ENCODE measurements at regions not wholly inside any gene's neighbourhood (a gene's known extent, or its start where the extent isn't known, plus 50 kb on each side); places are given as distances from the start of the nearest gene placed in this dataset.

DNA sequence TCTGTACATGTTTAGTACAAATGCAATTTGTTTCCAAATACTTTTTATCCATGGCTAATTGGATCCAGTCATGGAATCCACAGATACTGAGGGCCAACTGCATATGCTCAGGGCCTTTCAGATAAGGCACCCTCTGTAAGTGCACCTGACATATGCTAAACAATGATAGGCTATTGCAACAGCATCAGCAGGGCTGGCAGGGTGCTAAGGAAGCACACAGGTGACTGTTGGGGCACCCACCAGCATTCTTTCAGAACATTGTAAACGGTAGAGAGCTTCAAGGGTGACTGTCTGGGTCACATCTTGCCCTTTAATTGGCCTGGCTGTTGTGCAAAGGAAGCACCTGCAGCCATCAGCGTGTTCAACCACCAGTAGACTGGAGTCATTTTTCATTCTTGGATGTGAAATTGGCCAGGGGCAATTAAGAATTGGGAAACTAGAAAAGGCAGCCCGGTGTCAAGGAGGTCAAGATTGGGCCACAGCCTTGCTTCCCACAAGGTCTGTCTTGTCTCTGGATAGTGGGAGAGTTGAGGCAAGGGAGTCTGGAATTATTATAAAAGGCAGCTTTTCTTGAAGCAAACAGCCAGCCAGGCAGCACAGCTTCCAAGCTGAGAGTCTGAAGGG lies 129.3 kb upstream of the RAI14 start:
- POLR2A ChIA-PET: no interaction called here
- H3K27me3 ChIP-seq (ENCODE audit: insufficient read depth, low read length, poor library complexity, severe bottlenecking): no peaks in the 10 kb centered on the region
- H3K9me3 ChIP-seq (ENCODE audit: low read length): no peaks in the 10 kb centered on the region
- H3K27ac ChIP-seq (ENCODE audit: low read depth, low read length): no peak overlapping the region
- no peaks in the 10 kb centered on the region for H3K36me3 ChIP-seq (ENCODE audit: insufficient read depth, low read length)
- CTCF ChIA-PET: no interaction called here
- peaks cover 1 to 5% of the 10 kb centered on the region in 2 donors for H3K27me3 Mint-ChIP-seq
- H3K4me1 Mint-ChIP-seq: no peaks in the 10 kb centered on the region
- no peak overlapping the region for H3K4me3 Mint-ChIP-seq
- no peak for DNase-seq
- no peaks in the 10 kb centered on the region for H3K4me1 ChIP-seq (ENCODE audit: insufficient read depth, low read length)
- no peaks in the 10 kb centered on the region for H3K9me3 Mint-ChIP-seq
- no peak overlapping the region for H3K4me3 ChIP-seq (ENCODE audit: low read length)
- H3K27ac Mint-ChIP-seq: no peak overlapping the region
- H3K36me3 Mint-ChIP-seq: no peaks in the 10 kb centered on the region

DNA sequence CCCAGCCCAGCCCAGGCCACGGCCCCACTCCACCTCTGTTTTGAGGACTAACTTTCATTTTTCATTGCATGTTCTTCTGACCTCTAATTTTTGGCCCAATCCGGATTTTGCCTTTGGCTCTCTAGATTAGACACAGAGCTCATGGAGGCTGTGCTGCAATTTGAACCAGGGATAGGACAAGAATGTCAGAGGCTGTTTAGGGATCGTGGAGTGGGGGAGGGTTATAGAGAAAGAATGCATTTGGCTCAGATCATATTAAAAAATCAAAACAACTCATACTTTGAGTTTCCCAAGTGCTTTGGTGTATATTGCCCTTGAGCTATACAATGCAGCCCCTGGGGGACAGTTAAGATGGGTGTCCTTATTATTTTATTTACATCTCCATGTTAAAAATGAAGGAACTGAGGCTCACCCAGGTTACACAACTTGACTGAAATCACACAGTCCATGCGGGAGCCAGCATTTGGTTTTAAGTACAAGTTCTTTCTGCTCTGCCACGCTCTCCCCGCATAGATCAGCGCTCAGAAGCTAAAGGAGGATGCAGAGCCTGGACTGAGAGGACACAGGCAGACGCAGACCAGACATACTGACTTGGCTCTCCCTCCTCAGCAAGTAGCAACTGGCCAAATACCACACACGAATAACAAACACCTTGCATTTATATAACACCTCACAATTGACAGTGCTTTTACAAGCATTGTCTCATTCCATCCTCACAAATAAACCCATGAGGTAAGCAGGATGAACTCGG lies 126.4 kb upstream of the RAI14 start:
- H3K4me3 ChIP-seq (ENCODE audit: low read length): no peak overlapping the region
- no peaks in the 10 kb centered on the region for H3K36me3 ChIP-seq (ENCODE audit: insufficient read depth, low read length)
- H3K27me3 Mint-ChIP-seq: peaks cover 0 to 1% of the 10 kb centered on the region in 2 donors
- H3K27ac Mint-ChIP-seq: no peak overlapping the region
- H3K9me3 ChIP-seq (ENCODE audit: low read length): no peaks in the 10 kb centered on the region
- ChIA-PET CTCF (no interaction called here), POLR2A (no interaction called here)
- H3K4me1 Mint-ChIP-seq: no peaks in the 10 kb centered on the region
- no peak for DNase-seq
- no peak overlapping the region for H3K4me3 Mint-ChIP-seq
- no peaks in the 10 kb centered on the region for H3K36me3 Mint-ChIP-seq
- H3K27ac ChIP-seq (ENCODE audit: low read depth, low read length): no peak overlapping the region
- H3K4me1 ChIP-seq (ENCODE audit: insufficient read depth, low read length): no peaks in the 10 kb centered on the region
- H3K27me3 ChIP-seq (ENCODE audit: insufficient read depth, low read length, poor library complexity, severe bottlenecking): no peaks in the 10 kb centered on the region
- H3K9me3 Mint-ChIP-seq: no peaks in the 10 kb centered on the region

DNA sequence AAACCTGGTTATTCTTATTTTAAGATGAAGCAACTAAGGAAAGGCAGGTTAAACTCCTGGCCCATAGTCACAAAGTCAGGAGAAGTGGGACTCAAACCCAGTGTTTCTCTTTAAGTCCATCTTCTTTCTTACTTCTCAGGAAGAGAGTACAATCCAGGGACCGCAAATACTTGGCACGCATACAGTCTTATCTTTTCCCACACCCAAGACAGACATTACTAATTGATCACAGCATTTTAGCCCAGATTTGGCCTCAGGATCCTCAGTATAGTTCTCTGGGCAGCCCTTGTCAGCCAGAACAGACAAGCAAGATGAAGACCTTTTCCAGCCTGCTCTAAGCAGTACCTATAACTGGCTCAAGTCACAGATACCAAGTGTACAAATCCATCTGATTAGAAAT lies 125.5 kb upstream of the RAI14 start:
- Histone ChIP-seq H3K4me1 (ENCODE audit: insufficient read depth, low read length) (no peaks in the 10 kb centered on the region), H3K27me3 (ENCODE audit: insufficient read depth, low read length, poor library complexity, severe bottlenecking) (no peaks in the 10 kb centered on the region), H3K36me3 (ENCODE audit: insufficient read depth, low read length) (no peaks in the 10 kb centered on the region), H3K9me3 (ENCODE audit: low read length) (no peaks in the 10 kb centered on the region), H3K27ac (ENCODE audit: low read depth, low read length) (no peak overlapping the region), H3K4me3 (ENCODE audit: low read length) (no peak overlapping the region)
- Mint-ChIP-seq H3K9me3 (no peaks in the 10 kb centered on the region), H3K4me1 (no peaks in the 10 kb centered on the region), H3K36me3 (no peaks in the 10 kb centered on the region), H3K27ac (no peak overlapping the region), H3K4me3 (no peak overlapping the region), H3K27me3 (peaks cover 0 to 1% of the 10 kb centered on the region in 2 donors)
- ChIA-PET CTCF (no interaction called here), POLR2A (no interaction called here)
- DNase-seq: no peak

DNA sequence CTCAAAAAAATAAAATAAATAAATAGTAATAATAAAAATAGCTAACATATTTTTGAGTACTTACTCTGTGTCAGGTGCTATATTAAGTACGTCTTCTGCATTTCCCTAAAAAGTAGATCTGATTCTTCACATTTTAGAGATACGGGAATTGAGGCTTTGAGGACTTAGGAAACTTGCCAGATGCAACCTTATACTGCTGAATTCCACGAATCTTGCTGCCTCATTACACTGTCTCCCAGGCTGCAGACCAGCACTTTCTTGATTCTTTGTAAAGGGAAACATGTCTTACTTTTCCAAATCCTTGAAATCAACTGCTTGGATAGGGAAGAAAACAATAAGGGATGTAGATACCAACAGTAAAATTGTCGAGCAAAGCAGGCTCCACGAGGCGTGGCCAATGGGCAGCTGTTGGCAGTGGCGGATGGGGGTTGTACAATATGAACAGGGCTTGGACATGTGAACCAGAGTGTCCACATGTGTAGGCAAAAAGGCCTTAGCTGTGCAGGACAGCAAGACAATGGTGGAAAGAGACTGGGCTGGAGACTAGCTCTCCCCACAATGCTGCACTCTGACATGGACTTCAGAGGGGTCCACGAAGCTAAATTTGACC lies 124.3 kb upstream of the RAI14 start:
- ChIA-PET CTCF (interaction anchor here (1.9 kb wide), 1 partner anchor 366 kb away, joined by 5 read pairs; no protein-coding TSS in a partner anchor), POLR2A (no interaction called here)
- H3K36me3 ChIP-seq (ENCODE audit: insufficient read depth, low read length): no peaks in the 10 kb centered on the region
- Mint-ChIP-seq H3K4me3 (no peak overlapping the region), H3K36me3 (no peaks in the 10 kb centered on the region), H3K27me3 (peaks cover 0 to 1% of the 10 kb centered on the region in 2 donors), H3K4me1 (no peaks in the 10 kb centered on the region), H3K27ac (no peak overlapping the region), H3K9me3 (no peaks in the 10 kb centered on the region)
- no peaks in the 10 kb centered on the region for H3K27me3 ChIP-seq (ENCODE audit: insufficient read depth, low read length, poor library complexity, severe bottlenecking)
- no peaks in the 10 kb centered on the region for H3K9me3 ChIP-seq (ENCODE audit: low read length)
- H3K27ac ChIP-seq (ENCODE audit: low read depth, low read length): no peak overlapping the region
- no peak for DNase-seq
- H3K4me1 ChIP-seq (ENCODE audit: insufficient read depth, low read length): no peaks in the 10 kb centered on the region
- no peak overlapping the region for H3K4me3 ChIP-seq (ENCODE audit: low read length)

DNA sequence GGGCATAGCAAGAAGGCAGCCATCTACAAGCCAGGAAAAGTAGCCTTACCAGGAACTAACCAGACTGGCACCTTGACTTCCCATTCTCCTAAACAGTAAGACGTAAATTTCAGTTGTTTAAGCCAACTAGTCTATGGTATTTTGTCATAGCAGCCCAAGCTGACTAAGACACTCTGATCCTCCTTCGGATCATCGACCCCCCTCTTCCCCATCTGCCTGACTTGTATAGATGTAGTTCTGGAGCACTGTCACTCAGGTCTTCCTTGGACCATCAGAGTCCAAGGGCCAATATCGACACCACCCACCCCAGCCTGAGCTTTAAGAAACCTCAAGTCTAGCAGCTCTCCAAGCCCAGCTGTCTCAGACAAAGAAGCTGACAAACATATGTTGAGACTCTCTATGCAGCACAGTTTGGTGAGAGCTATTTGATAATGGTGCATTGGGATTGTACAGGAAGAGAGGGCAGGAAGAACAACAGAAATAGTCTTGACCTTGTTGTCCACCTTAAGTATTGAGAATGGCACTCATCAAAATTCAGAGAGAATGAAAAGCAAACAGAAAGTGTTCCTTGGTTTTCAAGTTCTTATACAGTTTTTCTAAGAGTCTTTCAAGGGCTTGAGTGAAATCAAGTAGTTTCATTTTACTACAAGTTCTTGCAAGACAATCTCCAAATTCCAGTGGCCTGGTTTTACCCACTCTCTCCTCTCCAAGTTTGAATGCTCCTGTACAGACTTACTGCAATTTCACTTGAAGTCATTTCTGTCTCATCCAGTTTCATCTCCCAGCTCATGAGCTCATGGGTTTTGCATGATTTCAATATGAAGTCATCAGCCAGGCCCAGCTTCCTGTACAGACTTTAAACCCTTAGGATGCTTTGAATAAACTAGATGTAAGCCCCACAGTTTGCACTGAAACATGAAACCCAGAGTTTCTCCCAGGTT lies 122.3 kb upstream of the RAI14 start:
- ChIA-PET CTCF (no interaction called here), POLR2A (no interaction called here)
- Mint-ChIP-seq H3K36me3 (no peaks in the 10 kb centered on the region), H3K27ac (peak overlapping the region in 1 of 8 donors; percentile 32), H3K4me3 (no peak overlapping the region), H3K4me1 (no peaks in the 10 kb centered on the region), H3K27me3 (peaks cover 4 to 5% of the 10 kb centered on the region in 2 donors), H3K9me3 (no peaks in the 10 kb centered on the region)
- Histone ChIP-seq H3K27ac (ENCODE audit: low read depth, low read length) (no peak overlapping the region), H3K27me3 (ENCODE audit: insufficient read depth, low read length, poor library complexity, severe bottlenecking) (no peaks in the 10 kb centered on the region), H3K4me1 (ENCODE audit: insufficient read depth, low read length) (no peaks in the 10 kb centered on the region), H3K4me3 (ENCODE audit: low read length) (no peak overlapping the region), H3K36me3 (ENCODE audit: insufficient read depth, low read length) (no peaks in the 10 kb centered on the region), H3K9me3 (ENCODE audit: low read length) (no peaks in the 10 kb centered on the region)
- no peak for DNase-seq

DNA sequence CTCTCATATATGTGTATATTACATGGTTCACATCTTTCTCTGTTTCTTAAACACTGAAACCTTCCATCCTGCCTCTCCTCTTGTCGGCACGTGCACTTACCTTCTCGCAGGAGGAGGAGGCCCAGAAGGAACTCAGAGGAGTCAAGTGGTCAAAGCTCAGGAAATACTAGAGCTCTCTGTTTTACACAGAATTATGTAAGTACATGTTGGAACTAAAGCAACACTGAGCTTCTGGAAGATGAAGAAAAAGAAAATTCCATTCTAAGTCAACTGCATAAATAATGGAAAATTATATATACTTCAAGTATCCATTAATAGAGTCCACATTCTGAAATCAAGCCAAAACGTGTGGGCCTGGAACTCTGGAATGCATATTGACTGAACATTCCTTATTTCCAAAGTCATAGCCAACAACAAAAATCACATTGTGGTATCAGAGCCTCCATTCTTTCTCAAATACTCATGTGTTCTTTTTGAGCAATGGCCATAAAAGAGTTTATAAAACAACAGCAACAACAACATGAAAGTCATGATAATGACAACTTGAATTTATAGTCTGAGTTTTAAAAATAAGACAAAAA lies 121.5 kb upstream of the RAI14 start:
- Histone ChIP-seq H3K36me3 (ENCODE audit: insufficient read depth, low read length) (no peaks in the 10 kb centered on the region), H3K4me1 (ENCODE audit: insufficient read depth, low read length) (no peaks in the 10 kb centered on the region), H3K27me3 (ENCODE audit: insufficient read depth, low read length, poor library complexity, severe bottlenecking) (no peaks in the 10 kb centered on the region), H3K4me3 (ENCODE audit: low read length) (no peak overlapping the region), H3K27ac (ENCODE audit: low read depth, low read length) (no peak overlapping the region), H3K9me3 (ENCODE audit: low read length) (no peaks in the 10 kb centered on the region)
- POLR2A ChIA-PET: no interaction called here
- Mint-ChIP-seq H3K27me3 (peaks cover 10 to 11% of the 10 kb centered on the region in 2 donors), H3K4me1 (no peaks in the 10 kb centered on the region), H3K4me3 (no peak overlapping the region), H3K36me3 (no peaks in the 10 kb centered on the region), H3K27ac (no peak overlapping the region), H3K9me3 (no peaks in the 10 kb centered on the region)
- DNase-seq: no peak
- CTCF ChIA-PET: no interaction called here

DNA sequence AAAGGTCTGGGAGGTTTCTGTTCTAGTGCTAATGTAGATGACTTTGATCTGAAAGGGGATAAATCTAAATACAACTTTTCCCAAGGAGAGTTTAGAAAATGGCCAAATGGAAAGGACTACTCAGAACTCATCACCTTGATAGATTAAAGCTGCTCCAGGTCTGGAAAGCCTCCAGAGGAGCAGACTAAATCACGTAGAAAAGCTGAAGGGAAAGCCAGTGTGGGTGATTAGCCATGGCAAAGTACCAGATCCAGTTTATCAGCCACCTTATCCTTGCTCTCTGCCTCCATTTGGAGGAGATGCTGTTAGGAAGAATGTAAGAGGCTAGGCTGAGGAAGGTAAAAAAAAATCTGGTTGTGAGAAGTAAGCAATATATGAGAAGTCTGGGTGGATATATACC lies 120.7 kb upstream of the RAI14 start:
- no peaks in the 10 kb centered on the region for H3K36me3 Mint-ChIP-seq
- ChIA-PET CTCF (no interaction called here), POLR2A (no interaction called here)
- no peaks in the 10 kb centered on the region for H3K9me3 ChIP-seq (ENCODE audit: low read length)
- H3K27me3 Mint-ChIP-seq: peaks cover 10 to 18% of the 10 kb centered on the region in 2 donors
- no peak overlapping the region for H3K27ac Mint-ChIP-seq
- H3K4me1 ChIP-seq (ENCODE audit: insufficient read depth, low read length): no peaks in the 10 kb centered on the region
- H3K27ac ChIP-seq (ENCODE audit: low read depth, low read length): no peak overlapping the region
- H3K27me3 ChIP-seq (ENCODE audit: insufficient read depth, low read length, poor library complexity, severe bottlenecking): no peaks in the 10 kb centered on the region
- no peaks in the 10 kb centered on the region for H3K36me3 ChIP-seq (ENCODE audit: insufficient read depth, low read length)
- DNase-seq: no peak
- H3K4me3 ChIP-seq (ENCODE audit: low read length): no peak overlapping the region
- no peak overlapping the region for H3K4me3 Mint-ChIP-seq
- no peaks in the 10 kb centered on the region for H3K9me3 Mint-ChIP-seq
- no peaks in the 10 kb centered on the region for H3K4me1 Mint-ChIP-seq

Data from CD8-positive, alpha-beta memory T cell (primary cell).